HT-29 (cell line): ENCODE measurements at regions not wholly inside any gene's neighbourhood (a gene's known extent, or its start where the extent isn't known, plus 50 kb on each side); places are given as distances from the start of the nearest gene placed in this dataset.
"Not testable (repeated sequence)": the region's sequence is repeated elsewhere in the genome, so short reads cannot be mapped to it uniquely, and the experiment has no call there.

Source experiments
- DNase-seq: peaks from one replicate; pipeline ENCODE4 v3.0.0-alpha.2; 2015; ENCODE audit warnings: low spot score

GRCh38 chr5:17326600-17327037 is 109.2 kb downstream of the BASP1 start:
- no peak for DNase-seq

GRCh38 chr5:17327048-17327625 is 109.7 kb downstream of the BASP1 start:
- DNase-seq: no peak

GRCh38 chr5:17329571-17329970 is 112.1 kb downstream of the BASP1 start:
- no peak for DNase-seq

- no peak for DNase-seq
Measured at GRCh38 chr5:17330386-17330785, 113.0 kb downstream of the BASP1 start.

- DNase-seq: no peak
Measured at GRCh38 chr5:17331651-17332050, 114.2 kb downstream of the BASP1 start.

GRCh38 chr5:17333755-17334154 is 116.3 kb downstream of the BASP1 start:
- DNase-seq: no peak

GRCh38 chr5:17336054-17336453 is 118.6 kb downstream of the BASP1 start:
- DNase-seq: no peak

- not testable (repeated sequence) for DNase-seq
Measured at GRCh38 chr5:17336723-17337122, 119.3 kb downstream of the BASP1 start.

GRCh38 chr5:17339841-17340240 is 122.4 kb downstream of the BASP1 start:
- no peak for DNase-seq

GRCh38 chr5:17340379-17340778 is 122.9 kb downstream of the BASP1 start:
- no peak for DNase-seq

GRCh38 chr5:17340819-17341218 is 123.4 kb downstream of the BASP1 start:
- no peak for DNase-seq

- peak; percentile 33 for DNase-seq
Measured at GRCh38 chr5:17343675-17344074, 126.2 kb downstream of the BASP1 start.

GRCh38 chr5:17346811-17347210 is 129.4 kb downstream of the BASP1 start:
- no peak for DNase-seq

GRCh38 chr5:17352223-17352622 is 134.8 kb downstream of the BASP1 start:
- DNase-seq: no peak

- no peak for DNase-seq
Measured at GRCh38 chr5:17354265-17354664, 136.8 kb downstream of the BASP1 start.

- DNase-seq: no peak
Measured at GRCh38 chr5:17355586-17356346, 138.3 kb downstream of the BASP1 start.

- DNase-seq: no peak
Measured at GRCh38 chr5:17356551-17356950, 139.1 kb downstream of the BASP1 start.

- no peak for DNase-seq
Measured at GRCh38 chr5:17357504-17357903, 140.1 kb downstream of the BASP1 start.

- DNase-seq: no peak
Measured at GRCh38 chr5:17358031-17358430, 140.0 kb upstream of the TAF11L2 start.

- DNase-seq: no peak
Measured at GRCh38 chr5:17359451-17360011, 138.5 kb upstream of the TAF11L2 start.

- DNase-seq: no peak
Measured at GRCh38 chr5:17360879-17361278, 137.2 kb upstream of the TAF11L2 start.

GRCh38 chr5:17361331-17361730 is 136.7 kb upstream of the TAF11L2 start:
- DNase-seq: no peak
